Testis (tissue), 2 donors: ENCODE measurements at regions not wholly inside any gene's neighbourhood (a gene's known extent, or its start where the extent isn't known, plus 50 kb on each side); places are given as distances from the start of the nearest gene placed in this dataset.

ENCODE experiments used
- CTCF ChIP-seq, 3 experiments: fragments of 450-650 bp in 2 of 3; fragments of 200-600 bp in 1 of 3; sonication (generic) in 1 of 3; IDR thresholded peaks; one replicate each; pipeline ENCODE4 v1.5.1; 2016 to 2019; ENCODE audit warnings: antibody characterized with exemption in 3 of 3, mild to moderate bottlenecking in 2 of 3, moderate library complexity in 1 of 3
- POLR2A ChIP-seq: fragments of 450-650 bp; IDR thresholded peaks from one replicate; pipeline ENCODE4 v1.6.1; 2017; ENCODE audit warnings: antibody characterized with exemption, mild to moderate bottlenecking, moderate library complexity

DNA sequence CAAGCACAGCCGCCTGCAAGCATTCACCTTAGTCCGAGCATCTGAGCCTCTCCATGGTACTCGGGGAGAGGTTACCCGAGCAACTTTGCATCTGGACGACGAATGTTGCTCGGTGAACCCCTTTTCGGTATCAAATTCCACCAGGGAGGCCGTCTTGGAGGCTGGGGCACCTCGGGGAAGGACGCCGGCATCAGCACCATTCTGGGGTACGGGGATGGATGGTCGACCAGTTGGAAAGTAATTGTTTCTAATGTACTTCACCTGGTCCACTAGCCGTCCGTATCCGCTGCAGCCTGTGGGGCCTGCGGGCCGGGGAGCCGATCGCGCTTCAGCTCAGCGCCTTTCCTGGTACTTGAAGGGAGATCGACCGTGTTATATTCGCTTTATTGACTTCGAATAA is 161.7 kb upstream of the RTL1 start:
- TF ChIP-seq CTCF (IDR thresholded peaks at IDR 0.05) (no peak), POLR2A (no peak)
